CD4-positive, alpha-beta memory T cell (primary cell): ENCODE measurements at regions not wholly inside any gene's neighbourhood (a gene's known extent, or its start where the extent isn't known, plus 50 kb on each side); places are given as distances from the start of the nearest gene placed in this dataset.

ENCODE experiments used
- CTCF ChIA-PET: fragments of 350-600 bp; sonication (Branson Sonifier 250); formaldehyde crosslinking; loops from one replicate; lab custom pipeline; 2021; ENCODE audit warnings: inconsistent platforms; ENCODE audit not compliant: partially characterized antibody; lab: Charles Lee
- POLR2A ChIA-PET: fragments of 350-600 bp; sonication (Branson Sonifier 250); formaldehyde crosslinking; loops from one replicate; lab custom pipeline; 2021; ENCODE audit not compliant: partially characterized antibody; lab: Charles Lee
- DNase-seq, 5 donors: peaks; one replicate each; pipeline versions ENCODE4 v3.0.0 to v3.0.0-alpha.2; 2020 to 2022; ENCODE audit warnings: mixed read lengths in 1 of 5
- H3K27ac ChIP-seq: one replicate; pipeline ENCODE4 v1.7.0; 2013; ENCODE audit warnings: low read depth, low read length
- H3K27me3 ChIP-seq: 2 replicates; pipeline ENCODE4 v1.7.0; 2013; ENCODE audit warnings: mild to moderate bottlenecking, low read length, moderate library complexity; ENCODE audit not compliant: insufficient read depth
- H3K36me3 ChIP-seq: 2 replicates; pipeline ENCODE4 v1.7.0; 2013; ENCODE audit warnings: mild to moderate bottlenecking, low read length, moderate library complexity; ENCODE audit not compliant: insufficient read depth
- H3K4me1 ChIP-seq: 2 replicates; pipeline ENCODE4 v1.7.0; 2013; ENCODE audit warnings: mild to moderate bottlenecking, low read length, moderate library complexity; ENCODE audit not compliant: insufficient read depth
- H3K4me3 ChIP-seq, 2 donors: one replicate each; pipeline ENCODE4 v1.7.0; 2013; ENCODE audit warnings: low read length in 2 of 2, mild to moderate bottlenecking in 1 of 2
- H3K9me3 ChIP-seq, 2 donors: one replicate each; pipeline ENCODE4 v1.7.0; 2013; ENCODE audit warnings: low read length in 2 of 2, control low read depth in 1 of 2; ENCODE audit not compliant: control insufficient read depth in 1 of 2
- H3K27ac Mint-ChIP-seq, 7 donors: one replicate each; pipeline ENCODE4 v1.8.0; 2020 to 2021; ENCODE audit warnings: mixed read lengths in 7 of 7, mild to moderate bottlenecking in 6 of 7, inconsistent platforms in 3 of 7, moderate library complexity in 3 of 7
- H3K27me3 Mint-ChIP-seq, 2 donors: one replicate each; pipeline ENCODE4 v1.8.0; 2020 to 2021; ENCODE audit warnings: mixed read lengths in 2 of 2
- H3K36me3 Mint-ChIP-seq, 2 donors: one replicate each; pipeline ENCODE4 v1.8.0; 2020 to 2021; ENCODE audit warnings: mixed read lengths in 2 of 2, inconsistent platforms in 1 of 2, mild to moderate bottlenecking in 1 of 2
- H3K4me1 Mint-ChIP-seq, 4 donors: one replicate each; pipeline ENCODE4 v1.8.0; 2020 to 2021; ENCODE audit warnings: mixed read lengths in 4 of 4, mild to moderate bottlenecking in 1 of 4
- H3K4me3 Mint-ChIP-seq, 8 donors: one replicate each; pipeline ENCODE4 v1.8.0; 2020 to 2021; ENCODE audit warnings: mixed read lengths in 8 of 8, mild to moderate bottlenecking in 7 of 8, moderate library complexity in 6 of 8, inconsistent platforms in 3 of 8
- H3K9me3 Mint-ChIP-seq, 8 donors: one replicate each; pipeline ENCODE4 v1.8.0; 2020 to 2021; ENCODE audit warnings: mixed read lengths in 8 of 8, mild to moderate bottlenecking in 5 of 8, inconsistent platforms in 3 of 8, moderate library complexity in 1 of 8
- intact Hi-C: fragments of 100-400 bp; cut with micrococcal nuclease; formaldehyde crosslinking; loops from one replicate; pipeline ENCODE4 v1.15.1; 2023

DNA sequence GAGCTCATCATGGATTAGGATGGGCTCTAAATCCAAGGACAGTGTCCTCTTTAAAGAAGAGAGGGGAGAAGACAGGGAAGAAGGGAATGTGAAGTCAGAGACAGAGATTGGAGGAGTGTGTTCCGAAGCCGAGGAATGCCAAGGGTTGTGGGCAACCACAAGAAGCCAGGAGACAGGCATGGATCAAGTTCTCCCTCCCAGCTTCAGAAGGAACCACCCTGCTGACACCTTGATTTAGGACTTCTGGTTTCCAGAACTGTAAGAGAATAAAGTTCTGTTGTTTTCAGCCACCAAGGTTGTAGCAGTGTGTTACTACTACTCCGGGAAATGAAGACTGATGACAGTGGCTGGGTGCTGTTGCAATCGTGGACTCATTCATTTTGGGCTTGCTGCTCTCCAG lies 120.1 kb downstream of the RPS12 start:
- no peak overlapping the region for H3K4me3 Mint-ChIP-seq
- no peak for DNase-seq
- intact Hi-C loops: no loop called here

DNA sequence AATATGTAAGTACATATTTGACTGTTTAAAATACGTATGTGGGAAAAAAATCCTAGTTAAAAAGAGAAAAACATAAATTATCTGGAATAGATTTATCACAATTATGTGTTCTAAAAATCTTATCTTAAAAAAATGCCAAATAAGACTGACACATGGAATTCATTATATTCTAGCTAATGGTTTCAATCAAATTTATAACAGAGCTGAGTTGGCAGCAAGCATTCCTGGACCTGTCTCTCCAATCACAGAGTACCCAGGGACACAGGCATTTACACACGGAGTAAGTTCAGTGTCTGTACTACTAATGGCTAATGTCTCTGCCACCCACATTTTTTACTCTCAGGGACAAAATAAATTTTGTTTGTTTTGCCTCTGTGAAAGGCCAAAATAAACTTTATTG lies 122.3 kb downstream of the RPS12 start:
- H3K36me3 Mint-ChIP-seq: no peaks in the 10 kb centered on the region
- H3K4me1 ChIP-seq: no peaks in the 10 kb centered on the region
- peaks cover 3 to 5% of the 10 kb centered on the region in 2 donors for H3K27me3 Mint-ChIP-seq
- no peak overlapping the region for H3K4me3 Mint-ChIP-seq
- ChIA-PET POLR2A (no interaction called here), CTCF (no interaction called here)
- no peaks in the 10 kb centered on the region for H3K36me3 ChIP-seq
- H3K27me3 ChIP-seq: no peaks in the 10 kb centered on the region
- intact Hi-C loops: no loop called here
- DNase-seq: no peak
- no peak overlapping the region for H3K4me3 ChIP-seq
- H3K9me3 Mint-ChIP-seq: peaks cover 0 to 6% (median 0%) of the 10 kb centered on the region in 8 donors
- H3K27ac ChIP-seq: no peak overlapping the region
- no peak overlapping the region for H3K27ac Mint-ChIP-seq
- H3K4me1 Mint-ChIP-seq: peaks cover 0 to 3% (median under 1%) of the 10 kb centered on the region in 4 donors
- H3K9me3 ChIP-seq: no peaks in the 10 kb centered on the region

More for the DNA sequence above, 120.1 kb downstream of the RPS12 start:
- H3K36me3 ChIP-seq: no peaks in the 10 kb centered on the region
- Mint-ChIP-seq H3K4me1 (peaks cover 0 to 3% (median under 1%) of the 10 kb centered on the region in 4 donors), H3K36me3 (no peaks in the 10 kb centered on the region), H3K27ac (no peak overlapping the region), H3K27me3 (peaks cover 7 to 14% of the 10 kb centered on the region in 2 donors), H3K9me3 (peaks cover 0 to 6% (median 1%) of the 10 kb centered on the region in 8 donors)
- H3K9me3 ChIP-seq: no peaks in the 10 kb centered on the region
- no peaks in the 10 kb centered on the region for H3K27me3 ChIP-seq
- H3K4me1 ChIP-seq: no peaks in the 10 kb centered on the region
- no peak overlapping the region for H3K27ac ChIP-seq
- no peak overlapping the region for H3K4me3 ChIP-seq
- ChIA-PET POLR2A (no interaction called here), CTCF (no interaction called here)

DNA sequence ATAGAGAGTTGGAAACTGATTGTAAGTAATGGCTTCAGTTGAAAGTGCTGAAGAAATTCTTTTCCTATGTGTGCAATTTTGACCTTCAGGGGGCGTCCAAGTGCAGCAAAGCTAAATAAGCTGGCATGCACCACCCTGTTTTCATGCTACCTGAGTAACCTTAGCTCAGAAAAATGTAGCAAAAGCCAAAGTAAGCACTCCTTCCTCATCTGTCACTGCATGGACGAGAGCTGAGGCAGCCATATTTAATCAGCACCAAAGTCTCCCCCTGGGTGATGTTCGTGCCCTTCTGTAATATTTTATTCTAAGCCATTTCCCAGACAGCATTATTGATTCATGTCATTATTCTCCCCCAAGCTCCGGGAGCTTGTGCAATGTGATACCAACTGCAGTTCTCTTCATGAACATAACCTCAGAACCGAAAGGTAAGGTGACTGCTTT lies 123.1 kb downstream of the RPS12 start:
- no peaks in the 10 kb centered on the region for H3K4me1 ChIP-seq
- H3K9me3 ChIP-seq: no peaks in the 10 kb centered on the region
- H3K4me3 ChIP-seq: no peak overlapping the region
- intact Hi-C loops: no loop called here
- no peaks in the 10 kb centered on the region for H3K36me3 ChIP-seq
- H3K9me3 Mint-ChIP-seq: peaks cover 0 to 6% (median 0%) of the 10 kb centered on the region in 8 donors
- no peaks in the 10 kb centered on the region for H3K36me3 Mint-ChIP-seq
- H3K27me3 ChIP-seq: no peaks in the 10 kb centered on the region
- no peak overlapping the region for H3K4me3 Mint-ChIP-seq
- DNase-seq: no peak
- ChIA-PET CTCF (no interaction called here), POLR2A (no interaction called here)
- H3K27me3 Mint-ChIP-seq: peaks cover 2 to 3% of the 10 kb centered on the region in 2 donors
- no peak overlapping the region for H3K27ac ChIP-seq
- H3K4me1 Mint-ChIP-seq: peaks cover 0 to 3% (median under 1%) of the 10 kb centered on the region in 4 donors
- no peak overlapping the region for H3K27ac Mint-ChIP-seq

DNA sequence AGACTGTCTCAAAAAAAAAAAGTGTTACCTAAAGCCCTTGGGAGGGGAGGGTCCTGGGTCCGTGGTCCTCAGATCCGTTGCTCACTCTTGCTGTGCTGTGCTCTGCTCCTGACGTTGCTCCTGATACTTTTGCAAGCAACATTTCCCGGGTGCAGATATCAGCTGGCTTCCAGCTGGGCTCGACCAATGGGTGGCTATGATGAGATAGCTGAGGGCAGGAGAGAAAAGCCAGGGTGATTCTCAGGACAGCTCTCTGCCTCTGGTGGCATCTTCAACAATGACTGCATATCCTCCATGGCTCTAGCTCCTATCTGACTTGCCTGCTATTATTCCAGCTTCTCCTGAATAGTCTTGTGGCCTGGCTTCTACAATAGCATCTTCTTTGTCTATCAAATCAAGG lies 134.5 kb downstream of the RPS12 start:
- H3K9me3 ChIP-seq: no peaks in the 10 kb centered on the region
- peaks cover 0 to 5% (median 0%) of the 10 kb centered on the region in 8 donors for H3K9me3 Mint-ChIP-seq
- peaks cover 5 to 11% of the 10 kb centered on the region in 2 donors for H3K27me3 Mint-ChIP-seq
- ChIA-PET POLR2A (no interaction called here), CTCF (no interaction called here)
- H3K4me1 Mint-ChIP-seq: no peaks in the 10 kb centered on the region
- no peaks in the 10 kb centered on the region for H3K4me1 ChIP-seq
- intact Hi-C loops: no loop called here
- no peak overlapping the region for H3K4me3 Mint-ChIP-seq
- H3K27ac Mint-ChIP-seq: no peak overlapping the region
- H3K27ac ChIP-seq: no peak overlapping the region
- no peak overlapping the region for H3K4me3 ChIP-seq
- H3K36me3 ChIP-seq: no peaks in the 10 kb centered on the region
- no peaks in the 10 kb centered on the region for H3K36me3 Mint-ChIP-seq
- no peak for DNase-seq
- H3K27me3 ChIP-seq: no peaks in the 10 kb centered on the region

DNA sequence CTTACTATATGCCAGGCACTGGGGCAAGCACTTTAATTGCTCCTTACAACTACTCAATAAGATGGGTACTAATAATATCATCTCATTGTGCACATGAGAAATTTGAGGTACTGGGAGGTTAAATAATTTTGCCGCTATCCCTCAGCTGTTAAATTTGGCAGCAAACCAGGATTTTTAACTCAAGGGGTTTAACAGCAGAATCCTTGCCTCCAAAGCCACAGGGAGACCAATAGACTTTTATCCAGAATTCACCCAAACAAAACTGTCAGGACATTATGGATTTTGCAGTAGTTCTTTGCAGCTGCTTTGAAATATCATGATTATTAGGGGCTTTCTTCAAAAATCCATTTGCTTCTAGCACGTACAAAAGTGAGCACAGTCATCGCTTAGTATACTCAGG lies 136.2 kb downstream of the RPS12 start:
- H3K27me3 Mint-ChIP-seq: peaks cover 3 to 9% of the 10 kb centered on the region in 2 donors
- CTCF ChIA-PET: no interaction called here

DNA sequence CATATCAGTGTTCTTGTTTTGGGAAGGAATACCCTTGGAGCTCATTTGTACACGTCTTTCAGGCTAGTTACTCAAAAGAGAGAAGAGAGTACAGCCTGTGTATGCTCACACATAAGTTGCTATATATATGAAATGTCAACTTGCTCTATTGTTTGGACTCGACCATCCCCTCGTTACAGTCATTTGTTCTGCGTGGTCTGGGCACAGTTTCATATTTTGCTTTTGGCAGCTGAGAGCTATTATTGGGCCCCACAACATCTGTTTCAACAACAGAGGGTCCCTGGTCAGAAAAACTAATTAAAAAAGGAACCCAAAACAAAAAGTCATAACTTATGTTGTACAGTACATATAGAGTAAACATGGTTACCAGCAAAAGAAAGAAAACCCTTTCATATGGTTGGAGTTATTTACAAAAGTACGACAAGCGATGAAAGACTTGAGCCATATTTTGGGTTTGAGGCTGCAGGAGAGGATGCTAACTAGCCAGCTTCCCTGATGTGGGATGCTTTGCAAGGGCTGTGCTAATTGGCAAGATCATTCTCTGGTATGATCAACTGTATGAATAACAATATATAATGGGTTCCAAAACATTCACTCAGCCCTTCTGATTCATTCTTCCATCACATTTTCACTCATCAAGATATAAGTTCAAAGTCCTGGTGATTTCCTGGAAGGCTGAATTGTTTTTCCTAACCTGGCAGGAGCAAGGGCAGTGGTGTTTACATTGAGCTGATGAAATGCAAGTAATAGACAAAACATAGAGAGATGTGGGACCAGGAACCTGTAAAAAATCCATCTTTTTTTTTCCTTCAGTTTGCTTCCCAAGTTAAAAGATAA lies 137.9 kb downstream of the RPS12 start:
- Mint-ChIP-seq H3K36me3 (no peaks in the 10 kb centered on the region), H3K27ac (no peak overlapping the region), H3K4me1 (no peaks in the 10 kb centered on the region), H3K9me3 (peaks cover 0 to 4% (median 0%) of the 10 kb centered on the region in 8 donors), H3K4me3 (no peak overlapping the region), H3K27me3 (peaks cover 3 to 9% of the 10 kb centered on the region in 2 donors)
- Histone ChIP-seq H3K27me3 (no peaks in the 10 kb centered on the region), H3K36me3 (no peaks in the 10 kb centered on the region), H3K4me3 (no peak overlapping the region), H3K27ac (no peak overlapping the region), H3K9me3 (no peaks in the 10 kb centered on the region), H3K4me1 (no peaks in the 10 kb centered on the region)
- CTCF ChIA-PET: interaction anchor here (1.4 kb wide), 1 partner anchor 11 kb away, joined by 8 read pairs; no protein-coding TSS in a partner anchor
- no peak for DNase-seq
- POLR2A ChIA-PET: no interaction called here
- intact Hi-C loops: no loop called here

More for the DNA sequence above, 136.2 kb downstream of the RPS12 start:
- DNase-seq: no peak
- no peak overlapping the region for H3K27ac ChIP-seq
- Mint-ChIP-seq H3K4me1 (no peaks in the 10 kb centered on the region), H3K9me3 (peaks cover 0 to 4% (median 0%) of the 10 kb centered on the region in 8 donors), H3K4me3 (no peak overlapping the region), H3K27ac (no peak overlapping the region), H3K36me3 (no peaks in the 10 kb centered on the region)
- H3K36me3 ChIP-seq: no peaks in the 10 kb centered on the region
- POLR2A ChIA-PET: no interaction called here
- H3K4me1 ChIP-seq: no peaks in the 10 kb centered on the region
- H3K4me3 ChIP-seq: no peak overlapping the region
- intact Hi-C loops: no loop called here
- no peaks in the 10 kb centered on the region for H3K27me3 ChIP-seq
- no peaks in the 10 kb centered on the region for H3K9me3 ChIP-seq

DNA sequence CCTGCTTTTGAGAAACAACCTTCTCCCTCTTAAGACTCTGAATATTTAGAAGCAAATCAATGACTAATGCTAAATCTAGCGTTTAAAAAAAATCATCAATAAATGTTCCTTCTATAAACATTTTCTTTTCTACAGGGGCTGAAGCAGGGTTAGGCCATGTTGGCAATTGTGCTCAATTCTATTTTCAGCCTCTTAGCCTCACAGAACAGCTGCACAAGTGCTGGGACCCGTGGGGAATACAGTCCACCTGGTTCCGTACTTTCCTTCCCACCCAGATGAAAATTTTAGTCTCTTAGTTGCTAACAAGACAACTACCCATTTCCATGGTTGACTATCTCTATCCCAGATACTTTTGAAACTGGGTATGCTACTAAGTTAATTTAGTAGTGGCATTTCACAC lies 138.6 kb downstream of the RPS12 start:
- Mint-ChIP-seq H3K4me3 (no peak overlapping the region), H3K36me3 (no peaks in the 10 kb centered on the region), H3K9me3 (peaks cover 0 to 4% (median 0%) of the 10 kb centered on the region in 8 donors), H3K4me1 (no peaks in the 10 kb centered on the region), H3K27me3 (peaks cover 4 to 14% of the 10 kb centered on the region in 2 donors), H3K27ac (no peak overlapping the region)
- Histone ChIP-seq H3K36me3 (no peaks in the 10 kb centered on the region), H3K4me1 (no peaks in the 10 kb centered on the region), H3K4me3 (no peak overlapping the region), H3K9me3 (no peaks in the 10 kb centered on the region), H3K27ac (no peak overlapping the region), H3K27me3 (no peaks in the 10 kb centered on the region)
- DNase-seq: no peak
- intact Hi-C loops: no loop called here
- ChIA-PET POLR2A (no interaction called here), CTCF (interaction anchor here (1.4 kb wide), 1 partner anchor 10 kb away, joined by 8 read pairs; no protein-coding TSS in a partner anchor)
